B cell (primary cell): ENCODE measurements at regions not wholly inside any gene's neighbourhood (a gene's known extent, or its start where the extent isn't known, plus 50 kb on each side); places are given as distances from the start of the nearest gene placed in this dataset.

Source experiments
- ATAC-seq: fragments of 200-7000 bp; cut with Tn5 transposase; one replicate; pipeline ENCODE4 v1.10.0; 2021; ENCODE audit warnings: low read depth, mild to moderate bottlenecking, moderate number of reproducible peaks, moderate library complexity
- CTCF ChIA-PET: fragments of 350-600 bp; sonication (Branson Sonifier 250); formaldehyde crosslinking; loops from one replicate; lab custom pipeline; 2021; ENCODE audit warnings: antibody characterized with exemption, inconsistent platforms; lab: Charles Lee
- POLR2A ChIA-PET: fragments of 350-600 bp; sonication (Branson Sonifier 250); formaldehyde crosslinking; loops from one replicate; lab custom pipeline; 2021; ENCODE audit warnings: antibody characterized with exemption; lab: Charles Lee
- DNase-seq: peaks from one replicate; pipeline ENCODE4 v3.0.0; 2013
- H2AFZ ChIP-seq: 2 replicates; pipeline ENCODE4 v1.6.1; 2012; ENCODE audit warnings: mild to moderate bottlenecking, low read depth, low read length; ENCODE audit not compliant: insufficient read depth, poor library complexity, severe bottlenecking
- H3K27ac ChIP-seq, 2 donors: 1 replicate in 1 of 2; 2 replicates in 1 of 2; pipeline ENCODE4 v1.5.1; 2012 to 2013; ENCODE audit warnings: low read length in 2 of 2, mild to moderate bottlenecking in 2 of 2, moderate library complexity in 1 of 2
- H3K27me3 ChIP-seq, 4 experiments: fragments of 200-600 bp in 1 of 4; sonication (generic) in 1 of 4; replicated peaks in 1 of 4; 1 replicate in 2 of 4; 2 replicates in 2 of 4; pipeline versions ENCODE4 v1.6.1 to v1.7.0; 2013 to 2016; ENCODE audit warnings: low read length in 3 of 4, mild to moderate bottlenecking in 2 of 4, mixed read lengths in 1 of 4, moderate library complexity in 1 of 4; ENCODE audit not compliant: insufficient read depth in 4 of 4, control insufficient read depth in 3 of 4; ENCODE audit errors: control extremely low read depth in 1 of 4
- H3K36me3 ChIP-seq, 2 experiments: replicated peaks in 1 of 2; 1 replicate in 1 of 2; 2 replicates in 1 of 2; pipeline versions ENCODE4 v1.6.1 to v1.7.1; 2013; ENCODE audit warnings: low read length in 1 of 2; ENCODE audit not compliant: insufficient read depth in 2 of 2, control insufficient read depth in 1 of 2; ENCODE audit errors: control extremely low read depth in 1 of 2, extremely low read depth in 1 of 2
- H3K4me1 ChIP-seq, 2 donors: fragments of 200-600 bp in 1 of 2; sonication (generic) in 1 of 2; 1 replicate in 1 of 2; 2 replicates in 1 of 2; pipeline versions ENCODE4 v1.5.1 to v1.6.1; 2013 to 2017; ENCODE audit warnings: low read length in 2 of 2; ENCODE audit not compliant: control insufficient read depth in 2 of 2, insufficient read depth in 2 of 2
- H3K4me2 ChIP-seq: replicated peaks from 2 replicates; pipeline ENCODE3; 2012; ENCODE audit warnings: mild to moderate bottlenecking, low read depth, low read length; ENCODE audit not compliant: poor library complexity, severe bottlenecking
- H3K4me3 ChIP-seq, 5 experiments: fragments of 200-600 bp in 1 of 5; sonication (generic) in 1 of 5; 1 replicate in 3 of 5; 2 replicates in 2 of 5; pipeline versions ENCODE4 v1.5.1 to v1.7.0; 2011 to 2016; ENCODE audit warnings: low read length in 4 of 5, mild to moderate bottlenecking in 4 of 5, low read depth in 2 of 5, control low read depth in 1 of 5, moderate library complexity in 1 of 5; ENCODE audit not compliant: insufficient read depth in 1 of 5; ENCODE audit errors: control extremely low read depth in 1 of 5, extremely low read depth in 1 of 5
- H3K79me2 ChIP-seq: fragments of 200-600 bp; sonication (generic); one replicate; pipeline ENCODE4 v1.6.0; 2016; ENCODE audit warnings: low read length; ENCODE audit not compliant: control insufficient read depth, insufficient read depth
- H3K9ac ChIP-seq: fragments of 200-600 bp; sonication (generic); 2 replicates; pipeline ENCODE4 v1.6.1; 2017; ENCODE audit warnings: mild to moderate bottlenecking, low read length, moderate library complexity
- H3K9me3 ChIP-seq, 3 donors: one replicate each; pipeline versions ENCODE4 v1.6.1 to v1.7.1; 2013; ENCODE audit warnings: low read length in 2 of 3; ENCODE audit not compliant: control insufficient read depth in 2 of 3, insufficient read depth in 1 of 3; ENCODE audit errors: control extremely low read depth in 1 of 3
- H4K20me1 ChIP-seq: 2 replicates; pipeline ENCODE4 v1.6.0; 2012; ENCODE audit warnings: mild to moderate bottlenecking, low read length; ENCODE audit not compliant: insufficient read depth, control insufficient read depth, poor library complexity, severe bottlenecking
- H3K27ac Mint-ChIP-seq: one replicate; pipeline ENCODE4 v1.8.0; 2021; ENCODE audit warnings: mixed read lengths
- H3K27me3 Mint-ChIP-seq: one replicate; pipeline ENCODE4 v1.8.0; 2021; ENCODE audit warnings: mixed read lengths
- H3K4me1 Mint-ChIP-seq: one replicate; pipeline ENCODE4 v1.8.0; 2021; ENCODE audit warnings: mixed read lengths
- H3K4me3 Mint-ChIP-seq: one replicate; pipeline ENCODE4 v1.8.0; 2021; ENCODE audit warnings: mixed read lengths
- H3K9me3 Mint-ChIP-seq: one replicate; pipeline ENCODE4 v1.8.0; 2022; ENCODE audit warnings: mixed read lengths; ENCODE audit not compliant: insufficient read depth
- EZH2 ChIP-seq: IDR thresholded peaks from 2 replicates; pipeline ENCODE4 v1.6.1; 2012; ENCODE audit warnings: borderline replicate concordance, low read depth, mild to moderate bottlenecking, moderate library complexity, low read length; ENCODE audit not compliant: insufficient read depth, poor library complexity, severe bottlenecking
- whole genome bisulfite sequencing: methylation state at CpG from one replicate; pipeline ENCODE4 v1.1.5; 2013; ENCODE audit warnings: missing lambda C conversion rate; ENCODE audit not compliant: insufficient coverage; 5-methylcytosine and 5-hydroxymethylcytosine counted together
- intact Hi-C: fragments of 100-400 bp; cut with micrococcal nuclease; formaldehyde crosslinking; loops from one replicate; pipeline ENCODE4 v1.10.0; 2022
- TF ChIP-seq, protein P1 (sequence below): fragments of 200-600 bp; IDR thresholded peaks from one replicate; pipeline ENCODE4 v1.8.0; 2022; ENCODE audit warnings: antibody characterized with exemption, mild to moderate bottlenecking

DNA sequence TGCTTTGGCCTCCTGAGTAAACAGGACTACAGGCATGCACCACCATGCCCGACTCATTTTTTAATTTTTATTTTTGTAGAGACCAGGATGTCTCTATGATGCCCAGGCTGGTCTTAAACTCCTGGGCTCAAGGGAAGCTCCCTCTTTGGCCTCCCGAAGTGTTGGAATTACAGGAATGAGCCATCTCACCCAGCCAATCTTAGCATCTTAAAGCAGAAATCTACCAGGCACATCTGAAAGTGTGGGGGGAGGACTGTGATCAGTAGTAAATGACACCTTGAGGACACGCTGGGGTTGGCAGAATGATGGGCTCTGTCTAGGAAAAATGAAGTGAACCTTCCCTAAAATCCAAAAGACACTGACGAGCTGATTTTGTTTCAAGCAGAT, 149.2 kb downstream of the SPATA18 start:
- Histone ChIP-seq H3K4me3 (no peak overlapping the region), H2AFZ (no peak overlapping the region), H3K9me3 (no peaks in the 10 kb centered on the region), H3K4me2 (no peak overlapping the region), H3K9ac (no peak overlapping the region), H3K27me3 (no peaks in the 10 kb centered on the region), H3K36me3 (no peaks in the 10 kb centered on the region), H4K20me1 (no peaks in the 10 kb centered on the region), H3K27ac (no peak overlapping the region), H3K79me2 (no peaks in the 10 kb centered on the region), H3K4me1 (no peaks in the 10 kb centered on the region)
- DNase-seq (no peak), ATAC-seq (no peak)
- Mint-ChIP-seq H3K4me3 (no peak overlapping the region), H3K27me3 (no peaks in the 10 kb centered on the region), H3K27ac (no peak overlapping the region), H3K9me3 (no peaks in the 10 kb centered on the region), H3K4me1 (no peaks in the 10 kb centered on the region)
- WGBS = no CpG with 5 or more reads among the region's 4 CpGs
- CTCF ChIA-PET = no interaction called here
- intact Hi-C loops = no loop called here
- TF ChIP-seq, protein P1, sequence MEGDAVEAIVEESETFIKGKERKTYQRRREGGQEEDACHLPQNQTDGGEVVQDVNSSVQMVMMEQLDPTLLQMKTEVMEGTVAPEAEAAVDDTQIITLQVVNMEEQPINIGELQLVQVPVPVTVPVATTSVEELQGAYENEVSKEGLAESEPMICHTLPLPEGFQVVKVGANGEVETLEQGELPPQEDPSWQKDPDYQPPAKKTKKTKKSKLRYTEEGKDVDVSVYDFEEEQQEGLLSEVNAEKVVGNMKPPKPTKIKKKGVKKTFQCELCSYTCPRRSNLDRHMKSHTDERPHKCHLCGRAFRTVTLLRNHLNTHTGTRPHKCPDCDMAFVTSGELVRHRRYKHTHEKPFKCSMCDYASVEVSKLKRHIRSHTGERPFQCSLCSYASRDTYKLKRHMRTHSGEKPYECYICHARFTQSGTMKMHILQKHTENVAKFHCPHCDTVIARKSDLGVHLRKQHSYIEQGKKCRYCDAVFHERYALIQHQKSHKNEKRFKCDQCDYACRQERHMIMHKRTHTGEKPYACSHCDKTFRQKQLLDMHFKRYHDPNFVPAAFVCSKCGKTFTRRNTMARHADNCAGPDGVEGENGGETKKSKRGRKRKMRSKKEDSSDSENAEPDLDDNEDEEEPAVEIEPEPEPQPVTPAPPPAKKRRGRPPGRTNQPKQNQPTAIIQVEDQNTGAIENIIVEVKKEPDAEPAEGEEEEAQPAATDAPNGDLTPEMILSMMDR = no peak
- TF ChIP-seq EZH2 = no peak
- POLR2A ChIA-PET = no interaction called here

DNA sequence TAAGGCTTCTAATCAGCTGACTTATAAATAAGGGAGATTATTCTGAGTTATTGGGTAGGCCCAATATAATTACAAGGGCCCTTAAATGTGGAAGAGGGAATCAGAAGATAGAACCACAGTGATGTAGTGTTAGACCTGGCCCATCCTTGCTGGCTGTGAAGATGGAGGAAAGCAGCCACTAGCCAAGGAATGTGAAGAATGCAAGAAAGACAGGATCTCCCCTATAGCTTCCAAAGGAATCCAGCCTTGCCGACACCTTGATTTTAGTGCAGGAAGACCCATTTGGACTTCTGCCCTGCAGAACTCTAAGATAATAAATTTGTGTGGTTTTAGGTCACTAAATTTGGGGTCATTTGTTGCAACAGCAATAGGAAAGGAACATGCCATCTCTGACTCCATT, 150.6 kb downstream of the SPATA18 start:
- no peak overlapping the region for H3K4me3 Mint-ChIP-seq
- Histone ChIP-seq H3K9me3 (no peaks in the 10 kb centered on the region), H3K4me3 (no peak overlapping the region), H3K9ac (no peak overlapping the region), H3K27me3 (no peaks in the 10 kb centered on the region), H3K4me1 (no peaks in the 10 kb centered on the region), H4K20me1 (no peaks in the 10 kb centered on the region), H3K4me2 (no peak overlapping the region), H3K36me3 (no peaks in the 10 kb centered on the region), H3K79me2 (no peaks in the 10 kb centered on the region), H2AFZ (no peak overlapping the region), H3K27ac (no peak overlapping the region)
- intact Hi-C loops = no loop called here
- no CpG with 5 or more reads among the region's 1 CpG for WGBS
- no peaks in the 10 kb centered on the region for H3K9me3 Mint-ChIP-seq
- H3K4me1 Mint-ChIP-seq = no peaks in the 10 kb centered on the region
- TF ChIP-seq, protein P1 = no peak
- no peak for TF ChIP-seq EZH2
- ChIA-PET POLR2A (no interaction called here), CTCF (interaction anchor here (0.6 kb wide), 1 partner anchor 8 kb away, joined by 4 read pairs; no protein-coding TSS in a partner anchor)
- ATAC-seq = no peak
- H3K27ac Mint-ChIP-seq = no peak overlapping the region
- DNase-seq = no peak
- no peaks in the 10 kb centered on the region for H3K27me3 Mint-ChIP-seq
